SK-N-SH treated with all-trans-retinoic acid at 6 μM for 48 hours (cell line): ENCODE measurements at regions not wholly inside any gene's neighbourhood (a gene's known extent, or its start where the extent isn't known, plus 50 kb on each side); places are given as distances from the start of the nearest gene placed in this dataset.

ENCODE experiments used
- ATAC-seq: fragments of 200-7000 bp; cut with Tn5 transposase; 3 replicates; pipeline ENCODE4 v1.9.1; 2020; ENCODE audit warnings: mild to moderate bottlenecking, moderate library complexity
- ARNTL ChIP-seq: fragments of 450-650 bp; formaldehyde crosslinking; IDR thresholded peaks from 2 replicates; pipeline ENCODE4 v1.5.0; 2020; ENCODE audit warnings: low read depth, mild to moderate bottlenecking, moderate library complexity, borderline replicate concordance
- BACH2 ChIP-seq: fragments of 250-450 bp; sonication (Bioruptor Pico); IDR thresholded peaks from 2 replicates; pipeline ENCODE4 v1.9.0; 2021; ENCODE audit warnings: mild to moderate bottlenecking, borderline replicate concordance
- CREB5 ChIP-seq: fragments of 250-450 bp; sonication (Bioruptor Pico); IDR thresholded peaks from 2 replicates; pipeline ENCODE4 v1.5.1; 2020; ENCODE audit warnings: low read depth, mild to moderate bottlenecking, moderate library complexity
- CSDC2 ChIP-seq: fragments of 250-450 bp; sonication (Bioruptor Pico); IDR thresholded peaks from 2 replicates; pipeline ENCODE4 v1.5.0; 2020; ENCODE audit warnings: mild to moderate bottlenecking, moderate library complexity
- CSRNP3 ChIP-seq: fragments of 250-450 bp; sonication (Bioruptor Pico); IDR thresholded peaks from 2 replicates; pipeline ENCODE4 v1.5.1; 2021; ENCODE audit warnings: mild to moderate bottlenecking, moderate library complexity
- ESRRG ChIP-seq: fragments of 250-450 bp; sonication (Bioruptor Pico); IDR thresholded peaks from 2 replicates; pipeline ENCODE4 v1.6.1; 2021; ENCODE audit warnings: mild to moderate bottlenecking
- GLIS3 ChIP-seq: fragments of 250-450 bp; sonication (Bioruptor Pico); IDR thresholded peaks from 2 replicates; pipeline ENCODE4 v1.5.0; 2020; ENCODE audit warnings: mild to moderate bottlenecking, moderate library complexity
- ISL1 ChIP-seq: fragments of 250-450 bp; sonication (Bioruptor Pico); IDR thresholded peaks from 2 replicates; pipeline ENCODE4 v2.1.2; 2022; ENCODE audit warnings: mild to moderate bottlenecking, moderate library complexity
- OSR1 ChIP-seq: fragments of 250-450 bp; sonication (Bioruptor Pico); IDR thresholded peaks from 2 replicates; pipeline ENCODE4 v1.8.0; 2022; ENCODE audit warnings: moderate library complexity, mild to moderate bottlenecking, inconsistent platforms
- POU6F1 ChIP-seq: fragments of 250-450 bp; sonication (Bioruptor Pico); IDR thresholded peaks from 2 replicates; pipeline ENCODE4 v1.8.0; 2021; ENCODE audit warnings: low read depth, mild to moderate bottlenecking, moderate library complexity, borderline replicate concordance
- PPARA ChIP-seq: fragments of 250-450 bp; sonication (Bioruptor Pico); IDR thresholded peaks from 2 replicates; pipeline ENCODE4 v1.5.0; 2020; ENCODE audit warnings: mild to moderate bottlenecking, borderline replicate concordance
- RARB ChIP-seq: fragments of 250-450 bp; sonication (Bioruptor Pico); IDR thresholded peaks from 2 replicates; pipeline ENCODE4 v1.8.0; 2021; ENCODE audit warnings: mild to moderate bottlenecking, moderate library complexity
- TCF4 ChIP-seq: fragments of 250-450 bp; sonication (Bioruptor Pico); IDR thresholded peaks from 2 replicates; pipeline ENCODE4 v1.8.0; 2021; ENCODE audit warnings: mild to moderate bottlenecking, moderate library complexity, borderline replicate concordance
- TOX ChIP-seq: fragments of 250-450 bp; sonication (Bioruptor Pico); IDR thresholded peaks from 2 replicates; pipeline ENCODE4 v1.8.0; 2021; ENCODE audit warnings: mild to moderate bottlenecking, moderate library complexity, borderline replicate concordance
- TSHZ2 ChIP-seq: fragments of 250-450 bp; sonication (Bioruptor Pico); IDR thresholded peaks from 2 replicates; pipeline ENCODE4 v1.5.0; 2020; ENCODE audit warnings: mild to moderate bottlenecking, moderate library complexity
- ZC3H10 ChIP-seq: fragments of 250-450 bp; sonication (Bioruptor Pico); IDR thresholded peaks from 2 replicates; pipeline ENCODE4 v1.5.1; 2021; ENCODE audit warnings: mild to moderate bottlenecking, moderate library complexity
- ZFP3 ChIP-seq: fragments of 250-450 bp; sonication (Bioruptor Pico); IDR thresholded peaks from 2 replicates; pipeline ENCODE4 v1.5.0; 2020; ENCODE audit warnings: mild to moderate bottlenecking, moderate library complexity
- ZFP30 ChIP-seq: fragments of 450-650 bp; formaldehyde crosslinking; IDR thresholded peaks from 2 replicates; pipeline ENCODE4 v1.5.0; 2022; ENCODE audit warnings: mild to moderate bottlenecking, moderate library complexity
- ZNF565 ChIP-seq: fragments of 450-650 bp; formaldehyde crosslinking; conservative IDR thresholded peaks from 2 replicates; pipeline ENCODE4 v1.5.0; 2020; ENCODE audit warnings: low read depth, mild to moderate bottlenecking, moderate library complexity
- ZNF70 ChIP-seq: fragments of 450-650 bp; formaldehyde crosslinking; IDR thresholded peaks from 2 replicates; pipeline ENCODE4 v1.5.0; 2020; ENCODE audit warnings: mild to moderate bottlenecking, moderate library complexity
- ZNF8 ChIP-seq: fragments of 450-650 bp; formaldehyde crosslinking; IDR thresholded peaks from 2 replicates; pipeline ENCODE4 v1.5.0; 2020; ENCODE audit warnings: mild to moderate bottlenecking, moderate library complexity

- ATAC-seq = no peak
- no peak for TF ChIP-seq TCF4 (CRISPR knock-in tag)
- no peak for TF ChIP-seq TSHZ2
- no peak for TF ChIP-seq BACH2 (CRISPR knock-in tag)
- no peak for TF ChIP-seq ESRRG
- TF ChIP-seq ZFP30 (CRISPR knock-in tag) = no peak
- no peak for TF ChIP-seq OSR1 (CRISPR knock-in tag)
- TF ChIP-seq CREB5 = no peak
- TF ChIP-seq CSRNP3 (CRISPR knock-in tag) = no peak
- no peak for TF ChIP-seq TOX (CRISPR knock-in tag)
- no peak for TF ChIP-seq ZC3H10 (CRISPR knock-in tag)
- no peak for TF ChIP-seq RARB
- TF ChIP-seq ZNF565 (CRISPR knock-in tag) = no peak
- no peak for TF ChIP-seq ISL1
- no peak for TF ChIP-seq ZNF70
- TF ChIP-seq POU6F1 (CRISPR knock-in tag) = no peak
- no peak for TF ChIP-seq ZNF8 (CRISPR knock-in tag)
These were observed 295.5 kb upstream of the KAZN start for GRCh38 chr1:14303011-14303410.

- ATAC-seq = no peak
- no peak for TF ChIP-seq ISL1
- no peak for TF ChIP-seq CREB5
- no peak for TF ChIP-seq ZNF70
- no peak for TF ChIP-seq GLIS3 (CRISPR knock-in tag)
- TF ChIP-seq, all 23 proteins: peak for 0
These were observed 294.1 kb upstream of the KAZN start for GRCh38 chr1:14304381-14304865.

GRCh38 chr1:14308460-14308859 lies 290.0 kb upstream of the KAZN start:
- no peak for ATAC-seq
- no peak for TF ChIP-seq ZNF8 (CRISPR knock-in tag)
- no peak for TF ChIP-seq ZFP30 (CRISPR knock-in tag)

- no peak for ATAC-seq
- no peak for TF ChIP-seq ZNF70
- TF ChIP-seq CREB5 = no peak
- no peak for TF ChIP-seq CSDC2 (CRISPR knock-in tag)
- no peak for TF ChIP-seq RARB
- TF ChIP-seq TOX (CRISPR knock-in tag) = no peak
- no peak for TF ChIP-seq ZC3H10 (CRISPR knock-in tag)
- no peak for TF ChIP-seq TCF4 (CRISPR knock-in tag)
- TF ChIP-seq OSR1 (CRISPR knock-in tag) = no peak
- no peak for TF ChIP-seq ZNF565 (CRISPR knock-in tag)
- TF ChIP-seq BACH2 (CRISPR knock-in tag) = no peak
- TF ChIP-seq ZFP3 (CRISPR knock-in tag) = no peak
- no peak for TF ChIP-seq ARNTL
- no peak for TF ChIP-seq PPARA (CRISPR knock-in tag)
- TF ChIP-seq CSRNP3 (CRISPR knock-in tag) = no peak
- TF ChIP-seq ZNF8 (CRISPR knock-in tag) = no peak
- no peak for TF ChIP-seq ESRRG
- no peak for TF ChIP-seq TSHZ2
These were observed 288.5 kb upstream of the KAZN start for GRCh38 chr1:14309984-14310383.
